GM18520 (cell line): ENCODE measurements at regions not wholly inside any gene's neighbourhood (a gene's known extent, or its start where the extent isn't known, plus 50 kb on each side); places are given as distances from the start of the nearest gene placed in this dataset.

Experiments used
- ATAC-seq: cut with Tn5 transposase; IDR thresholded peaks from one replicate; pipeline ENCODE4 v1.9.1; 2021; ENCODE audit not compliant: unreplicated experiment

- no peak for ATAC-seq
These were observed 73.6 kb downstream of the SIPA1L2 start for GRCh38 chr1:232556351-232556750.

- ATAC-seq = no peak
These were observed 74.3 kb downstream of the SIPA1L2 start for GRCh38 chr1:232555494-232556210.

- ATAC-seq = no peak
These were observed 75.5 kb downstream of the SIPA1L2 start for GRCh38 chr1:232554409-232554808.

- ATAC-seq = no peak
These were observed 76.1 kb downstream of the SIPA1L2 start for GRCh38 chr1:232553809-232554208.

GRCh38 chr1:232553050-232553754, 76.7 kb downstream of the SIPA1L2 start:
- ATAC-seq = no peak

- ATAC-seq = no peak
These were observed 78.5 kb downstream of the SIPA1L2 start for GRCh38 chr1:232551386-232551785.

- no peak for ATAC-seq
These were observed 79.9 kb downstream of the SIPA1L2 start for GRCh38 chr1:232550007-232550406.

GRCh38 chr1:232548691-232549090, 81.2 kb downstream of the SIPA1L2 start:
- no peak for ATAC-seq

GRCh38 chr1:232547938-232548484, 81.9 kb downstream of the SIPA1L2 start:
- ATAC-seq = no peak

- ATAC-seq = no peak
These were observed 87.0 kb downstream of the SIPA1L2 start for GRCh38 chr1:232542633-232543593.

GRCh38 chr1:232538943-232539302, 91.0 kb downstream of the SIPA1L2 start:
- no peak for ATAC-seq

- ATAC-seq = no peak
These were observed 91.5 kb downstream of the SIPA1L2 start for GRCh38 chr1:232538224-232538942.

GRCh38 chr1:232534552-232535517, 95.1 kb downstream of the SIPA1L2 start:
- ATAC-seq = no peak

- ATAC-seq = no peak
These were observed 96.6 kb downstream of the SIPA1L2 start for GRCh38 chr1:232533328-232533727.

GRCh38 chr1:232532901-232533300, 97.0 kb downstream of the SIPA1L2 start:
- no peak for ATAC-seq

GRCh38 chr1:232531291-232531690, 98.6 kb downstream of the SIPA1L2 start:
- ATAC-seq = no peak

- ATAC-seq = no peak
These were observed 100.2 kb downstream of the SIPA1L2 start for GRCh38 chr1:232529747-232530146.

GRCh38 chr1:232528472-232529089, 101.4 kb downstream of the SIPA1L2 start:
- no peak for ATAC-seq

- no peak for ATAC-seq
These were observed 105.9 kb downstream of the SIPA1L2 start for GRCh38 chr1:232524056-232524455.
